Activated T-helper 1 cell treated with anti-CD3 and anti-CD28 coated beads, Interleukin-2, amount 50 U/mL, for 16 hours (primary cell): ENCODE measurements at regions not wholly inside any gene's neighbourhood (a gene's known extent, or its start where the extent isn't known, plus 50 kb on each side); places are given as distances from the start of the nearest gene placed in this dataset.
A peak's percentile ranks its signal among the peaks of the same experiment; 100 is the strongest.

ENCODE experiments used
- DNase-seq, 2 donors: peaks; one replicate each; pipeline ENCODE4 v3.0.0-alpha.2; 2020; ENCODE audit warnings: low read depth in 1 of 2, low spot score in 1 of 2

- no peak for DNase-seq
These were observed 102.5 kb upstream of the SSTR1 start for GRCh38 chr14:38105106-38105702.

DNA sequence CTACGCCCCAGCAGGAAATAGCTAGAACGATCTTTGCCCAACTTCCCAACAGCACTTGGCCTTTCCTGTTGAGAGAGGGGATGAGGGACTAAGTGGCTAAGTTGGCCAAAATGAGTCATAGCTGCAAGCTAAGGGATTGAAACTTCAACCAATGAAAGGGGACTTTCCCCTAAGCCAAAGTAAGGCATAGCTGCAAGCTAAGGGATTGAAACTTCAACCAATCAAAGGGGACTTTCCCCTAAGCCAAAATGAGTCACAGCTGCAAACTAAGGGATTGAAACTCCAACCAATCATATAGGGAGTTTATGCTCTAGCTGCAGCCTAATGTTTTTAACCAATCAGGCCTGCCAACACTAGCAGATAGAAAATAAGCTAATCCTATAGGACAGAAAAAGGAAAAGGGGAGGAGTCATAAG is 100.5 kb upstream of the SSTR1 start:
- DNase-seq = no peak

DNA sequence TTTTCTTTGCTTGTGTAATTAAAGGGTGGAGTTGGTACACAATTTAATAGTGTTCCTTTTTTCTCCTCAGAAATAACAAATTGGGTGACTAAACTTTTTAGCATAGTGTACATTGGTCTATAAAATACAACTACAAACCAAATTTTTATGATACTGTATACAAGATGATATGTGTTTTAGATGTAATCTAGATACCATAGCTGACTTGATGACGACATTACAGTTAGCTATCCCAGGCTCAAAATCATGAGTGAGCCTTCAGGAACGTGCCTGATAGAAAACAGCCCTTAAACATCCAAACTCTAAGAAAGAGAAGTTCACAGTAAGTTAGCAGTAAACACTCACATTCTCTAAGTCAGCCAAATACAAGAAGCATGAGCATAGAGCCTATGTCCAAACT is 99.0 kb upstream of the SSTR1 start:
- DNase-seq = no peak

DNA sequence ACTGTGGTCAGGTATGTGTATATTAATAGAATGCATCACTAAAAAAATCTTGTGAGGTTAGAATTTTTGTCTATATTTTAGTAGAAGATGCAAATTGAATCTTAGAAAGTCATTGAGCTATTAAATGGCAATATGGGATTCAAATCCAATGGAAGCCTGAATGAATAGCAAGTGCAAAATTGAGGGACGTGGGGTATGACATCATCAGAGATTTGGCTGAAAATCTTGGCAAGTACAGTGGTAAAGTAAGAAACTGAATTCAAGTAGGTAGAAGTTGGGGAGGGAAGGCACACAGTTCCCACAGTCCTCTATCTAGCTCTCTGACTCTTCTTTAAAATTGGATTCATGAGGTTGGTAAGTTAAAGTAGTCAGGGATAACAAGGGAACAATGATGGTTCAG is 97.4 kb upstream of the SSTR1 start:
- no peak for DNase-seq

GRCh38 chr14:38111046-38111445 is 96.7 kb upstream of the SSTR1 start:
- DNase-seq = no peak

- no peak for DNase-seq
These were observed 94.2 kb upstream of the SSTR1 start for GRCh38 chr14:38113546-38113945.

- DNase-seq = no peak
These were observed 90.8 kb upstream of the SSTR1 start for GRCh38 chr14:38116895-38117294.

DNA sequence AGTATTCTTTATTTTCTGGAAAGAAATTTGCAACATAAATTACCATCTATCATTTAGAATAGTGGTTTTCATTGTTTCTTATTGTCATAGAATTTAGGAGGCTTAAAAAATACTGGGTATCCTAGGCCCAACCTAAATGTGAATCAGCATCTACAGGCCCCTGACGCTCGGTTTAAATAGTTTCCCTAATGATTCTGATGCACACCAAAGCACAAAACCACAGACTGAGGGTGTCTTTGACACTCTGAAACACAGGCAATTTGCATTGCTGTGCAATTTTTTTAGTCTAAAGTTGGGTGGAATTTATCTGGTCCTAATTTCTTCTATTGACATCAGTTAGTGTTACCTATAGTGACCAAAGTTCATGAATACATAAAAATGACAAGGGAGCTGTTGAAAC is 87.6 kb upstream of the SSTR1 start:
- DNase-seq = no peak

- DNase-seq = no peak
These were observed 86.2 kb upstream of the SSTR1 start for GRCh38 chr14:38121320-38122020.

DNA sequence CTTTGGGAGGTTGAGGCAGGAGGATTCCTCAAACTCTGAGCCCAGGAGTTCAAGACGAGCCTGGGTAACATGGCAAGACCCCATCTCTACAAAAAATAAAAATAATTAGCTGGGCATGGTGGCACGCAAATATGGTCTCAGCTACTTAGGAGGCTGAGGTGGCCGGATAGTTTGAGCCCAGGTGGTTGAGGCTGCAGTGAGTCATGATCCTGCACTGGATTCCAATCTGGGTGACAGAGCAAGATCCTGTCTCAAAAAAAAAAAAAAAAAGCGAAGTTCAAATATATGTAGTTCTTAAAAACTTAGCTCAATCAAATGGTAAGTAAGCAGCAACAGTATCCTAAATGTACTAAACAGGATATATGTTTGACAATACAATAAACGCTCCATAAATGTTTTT is 85.5 kb upstream of the SSTR1 start:
- DNase-seq = no peak

DNA sequence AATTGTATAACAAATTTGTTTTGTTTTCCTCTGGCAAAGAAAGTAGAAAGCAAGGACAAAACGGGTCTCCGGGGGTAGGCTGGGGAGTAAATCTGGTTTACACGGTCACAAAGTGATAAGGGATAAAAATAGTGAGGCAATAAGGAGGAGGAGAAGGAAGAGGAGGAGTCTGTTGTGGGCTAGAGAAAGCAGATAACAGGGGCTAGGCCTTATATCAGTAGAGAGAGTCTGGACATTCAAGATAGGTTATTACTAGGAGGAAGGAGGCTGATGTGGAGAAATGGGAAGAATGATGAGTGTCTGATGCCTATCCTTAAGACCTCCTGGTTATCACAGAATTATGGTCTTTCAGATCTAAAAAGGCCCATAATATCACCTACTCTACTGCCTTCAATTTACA is 83.2 kb upstream of the SSTR1 start:
- DNase-seq = no peak

DNA sequence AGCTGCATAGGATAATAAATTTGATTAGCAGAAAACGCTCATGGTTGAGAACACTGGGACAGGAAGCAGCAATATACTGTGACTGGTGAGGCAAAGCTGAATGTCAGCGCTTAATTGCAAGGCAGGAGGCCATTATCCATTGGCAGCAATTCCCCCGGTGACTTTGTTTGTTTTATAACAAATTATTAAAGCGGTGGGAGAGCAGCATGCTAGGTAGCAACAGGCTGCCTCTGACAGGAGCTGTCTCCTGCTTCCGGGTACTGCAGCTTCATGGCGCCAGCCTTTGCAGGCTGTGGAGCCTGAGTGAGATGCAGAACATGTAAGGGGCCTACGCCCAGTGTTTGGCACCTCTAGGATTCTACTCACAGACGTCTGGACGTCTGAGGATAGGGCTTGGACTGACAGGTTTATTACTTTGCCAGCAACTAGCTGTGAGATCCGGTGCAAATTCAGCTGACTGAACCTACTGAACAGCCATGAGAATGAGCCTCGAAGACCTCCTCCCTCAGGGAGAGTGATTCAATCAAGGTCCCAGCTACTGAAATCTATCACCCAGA is 82.1 kb upstream of the SSTR1 start:
- DNase-seq = no peak

- DNase-seq = no peak
These were observed 80.3 kb upstream of the SSTR1 start for GRCh38 chr14:38127356-38127755.

- no peak for DNase-seq
These were observed 79.9 kb upstream of the SSTR1 start for GRCh38 chr14:38127784-38128183.

DNA sequence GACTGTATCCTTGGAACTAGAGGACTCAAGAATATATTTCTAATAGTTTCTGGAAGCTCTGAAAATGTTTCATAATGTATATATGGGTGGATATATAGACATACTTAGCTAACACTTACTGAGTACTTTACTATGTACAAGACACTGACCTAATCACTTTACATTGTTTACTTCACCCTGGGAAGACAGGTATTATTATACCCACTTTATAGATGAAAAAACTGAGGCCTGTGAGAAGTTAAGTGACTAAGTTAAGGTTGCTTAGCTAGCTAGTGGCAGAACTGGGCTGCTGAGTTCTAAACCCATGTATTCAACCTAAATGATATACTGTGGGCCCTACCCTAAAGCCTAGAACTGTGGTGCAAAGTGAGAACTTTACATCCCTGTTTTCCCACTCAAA is 79.1 kb upstream of the SSTR1 start:
- DNase-seq = no peak

GRCh38 chr14:38129192-38129591 is 78.5 kb upstream of the SSTR1 start:
- no peak for DNase-seq

DNA sequence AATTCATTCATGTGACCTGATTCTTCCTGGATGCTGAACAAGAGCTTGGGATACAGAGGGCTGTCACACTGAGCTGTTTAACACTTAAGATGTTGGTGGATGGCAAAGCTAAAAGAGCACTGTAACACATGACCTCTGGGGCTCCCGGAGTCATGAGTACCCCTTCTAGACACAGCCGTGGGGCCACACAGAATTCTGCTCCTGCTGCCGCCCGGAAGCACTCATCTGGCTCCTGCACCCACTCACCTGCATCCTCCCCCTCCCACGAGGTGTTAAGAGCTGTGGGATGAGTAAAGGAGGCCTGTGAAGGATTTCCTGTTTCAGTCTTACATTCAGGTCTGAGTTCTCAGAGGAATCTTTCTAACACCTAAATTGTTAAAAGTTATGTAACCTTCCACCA is 78.0 kb upstream of the SSTR1 start:
- DNase-seq = peak in 1 of 2 donors; percentile 2

DNA sequence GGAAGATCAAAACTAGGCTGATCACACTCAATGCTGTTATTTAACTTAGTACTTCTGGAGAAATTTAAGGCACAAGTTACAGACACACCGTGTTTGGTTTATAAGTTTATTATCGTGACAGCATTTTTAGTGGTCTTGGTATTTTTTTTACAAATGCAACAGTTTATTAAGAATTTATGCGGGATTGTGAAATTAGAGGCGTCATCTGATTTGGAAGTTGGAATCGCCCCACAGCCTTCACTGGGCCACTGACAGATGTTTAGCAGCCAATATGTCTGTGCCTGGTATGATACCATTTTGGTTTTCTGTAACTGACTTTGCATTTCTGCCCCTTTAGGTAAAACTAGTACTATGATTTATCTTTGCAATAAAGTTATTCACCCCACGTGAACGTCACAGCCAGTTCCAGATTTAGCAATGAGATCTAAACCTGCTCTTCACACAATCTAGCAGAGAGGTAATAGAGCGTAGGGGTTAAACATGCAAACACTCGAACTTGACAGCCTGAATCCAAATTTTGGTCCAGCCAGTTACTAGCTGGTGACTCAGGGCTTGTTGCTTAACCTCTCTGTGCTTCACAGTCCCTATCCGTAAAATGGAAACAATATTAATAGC is 73.2 kb upstream of the SSTR1 start:
- no peak for DNase-seq

GRCh38 chr14:38135106-38135867 is 72.4 kb upstream of the SSTR1 start:
- no peak for DNase-seq

- no peak for DNase-seq
These were observed 70.7 kb upstream of the SSTR1 start for GRCh38 chr14:38137005-38137404.

GRCh38 chr14:38138473-38139138 is 69.1 kb upstream of the SSTR1 start:
- no peak for DNase-seq
